HG02610 (cell line): ENCODE measurements at regions not wholly inside any gene's neighbourhood (a gene's known extent, or its start where the extent isn't known, plus 50 kb on each side); places are given as distances from the start of the nearest gene placed in this dataset.

Experiments
- ATAC-seq: cut with Tn5 transposase; IDR thresholded peaks from one replicate; pipeline ENCODE4 v1.9.1; 2021; ENCODE audit warnings: mild to moderate bottlenecking, moderate library complexity; ENCODE audit not compliant: unreplicated experiment

- ATAC-seq: no peak
Observed at GRCh38 chr3:46114323-46114988, 87.2 kb upstream of the XCR1 start.

GRCh38 chr3:46113608-46114007 is 86.3 kb upstream of the XCR1 start:
- no peak for ATAC-seq

GRCh38 chr3:46112984-46113383 is 85.7 kb upstream of the XCR1 start:
- no peak for ATAC-seq

- ATAC-seq: no peak
Observed at GRCh38 chr3:46112296-46112695, 85.0 kb upstream of the XCR1 start.

- ATAC-seq: peak; percentile 72
Observed at GRCh38 chr3:46110701-46111493, 83.6 kb upstream of the XCR1 start.

- ATAC-seq: no peak
Observed at GRCh38 chr3:46107682-46108081, 80.4 kb upstream of the XCR1 start.

- ATAC-seq: no peak
Observed at GRCh38 chr3:46105306-46105919, 78.1 kb upstream of the XCR1 start.

DNA sequence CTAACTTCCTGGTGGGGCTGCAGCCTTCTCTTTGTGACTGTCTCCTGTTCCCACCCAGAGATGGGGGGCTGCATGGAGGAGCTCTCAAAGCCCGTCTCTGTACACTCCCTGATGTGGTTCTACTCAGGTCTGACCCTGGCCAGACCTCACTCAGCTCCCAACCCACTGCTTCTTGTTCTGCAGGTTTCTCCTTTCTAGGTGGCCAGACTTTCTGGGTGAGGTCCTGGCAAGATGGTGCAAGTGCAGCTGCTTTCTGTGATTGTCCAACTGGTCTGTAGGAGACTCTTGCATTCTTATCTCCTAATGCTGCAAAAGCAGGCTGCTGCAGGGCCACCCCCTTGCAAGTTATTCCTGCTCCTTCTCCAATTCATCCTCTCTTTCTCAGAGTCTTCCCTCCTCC is 77.4 kb upstream of the XCR1 start:
- no peak for ATAC-seq

- no peak for ATAC-seq
Observed at GRCh38 chr3:46102780-46103130, 75.5 kb upstream of the XCR1 start.

DNA sequence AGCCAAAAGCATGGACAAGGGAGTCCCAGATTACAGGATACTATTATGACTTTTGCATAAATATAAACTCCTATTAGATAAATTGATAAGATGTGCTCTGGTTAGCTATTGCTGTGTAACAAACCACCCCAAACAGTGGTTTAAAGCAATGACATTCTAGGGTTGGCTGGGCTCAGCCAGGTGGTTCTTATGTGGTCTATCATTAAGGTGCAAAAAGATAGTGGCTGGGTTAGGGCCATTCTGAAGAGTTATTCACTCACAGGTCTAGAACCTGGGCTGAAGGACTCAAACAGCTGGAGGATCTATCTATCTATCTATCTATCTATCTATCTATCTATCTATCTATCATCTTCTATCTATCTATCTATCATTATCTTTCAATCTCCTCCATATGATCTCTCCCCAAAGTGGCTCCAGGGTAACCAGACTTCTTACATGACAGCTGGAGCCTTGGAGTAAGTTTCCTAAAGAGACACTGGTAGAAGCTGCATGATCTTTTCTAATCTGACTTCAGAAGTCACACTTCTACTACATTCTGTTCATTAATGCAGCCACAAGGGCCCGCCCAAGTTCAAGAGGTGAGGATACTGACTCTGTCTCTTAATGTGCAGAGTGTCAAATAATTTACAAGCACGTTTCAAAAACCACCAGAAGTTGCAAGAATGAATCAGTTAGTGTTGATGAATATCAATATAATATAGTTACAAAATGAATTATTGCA is 74.9 kb upstream of the XCR1 start:
- ATAC-seq: no peak

GRCh38 chr3:46100812-46101211 is 73.5 kb upstream of the XCR1 start:
- no peak for ATAC-seq

- peak; percentile 64 for ATAC-seq
Observed at GRCh38 chr3:46098319-46098761, 71.1 kb upstream of the XCR1 start.

DNA sequence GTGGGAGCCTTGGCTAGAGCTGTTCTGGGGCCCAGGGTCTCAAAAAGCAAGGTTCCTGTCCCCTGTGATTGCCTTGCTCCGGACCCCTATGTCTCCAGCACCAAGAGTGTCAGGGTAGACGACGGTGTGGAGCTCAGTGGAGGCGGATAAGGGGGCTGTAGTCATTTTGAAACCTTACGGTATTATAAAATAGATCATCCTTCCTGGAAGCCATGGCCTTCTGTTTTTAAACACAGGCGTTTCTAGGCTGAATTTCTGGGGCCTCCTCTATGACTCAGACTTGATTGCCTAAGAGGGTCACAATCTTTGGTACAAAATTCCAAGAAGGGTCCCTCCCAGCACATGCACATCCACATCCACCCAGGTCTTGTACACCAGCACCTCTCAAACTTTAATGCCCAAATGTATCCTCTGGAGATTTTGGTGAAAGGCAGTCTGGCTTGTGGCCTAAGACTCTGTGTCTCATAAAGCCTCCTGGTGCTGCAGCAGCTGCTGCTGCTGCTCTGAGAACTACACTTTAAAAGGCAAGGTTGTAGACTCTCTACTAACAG is 70.5 kb upstream of the XCR1 start:
- ATAC-seq: peak; percentile 20

DNA sequence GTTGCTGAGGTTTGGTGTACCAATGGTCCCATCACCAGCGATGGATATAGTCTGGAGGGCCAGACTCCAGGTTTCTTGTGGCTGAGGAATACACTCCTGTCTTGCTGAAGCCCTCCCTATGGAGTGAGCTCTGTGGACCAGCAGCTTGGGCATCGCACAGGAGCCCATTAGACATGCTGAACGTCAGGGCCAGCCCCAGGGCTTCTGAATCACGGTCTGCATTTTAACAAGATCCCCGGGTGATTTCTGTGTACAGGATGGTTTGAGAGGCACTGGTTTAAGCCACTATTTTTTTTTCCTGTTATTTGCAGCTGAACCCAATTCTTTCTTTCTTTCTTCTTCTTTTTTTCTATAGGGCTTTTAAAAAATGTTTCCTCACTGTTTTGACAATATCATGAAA is 69.5 kb upstream of the XCR1 start:
- ATAC-seq: no peak

- ATAC-seq: no peak
Observed at GRCh38 chr3:46096336-46096735, 69.1 kb upstream of the XCR1 start.

GRCh38 chr3:46095307-46095706 is 68.0 kb upstream of the XCR1 start:
- ATAC-seq: peak; percentile 79

DNA sequence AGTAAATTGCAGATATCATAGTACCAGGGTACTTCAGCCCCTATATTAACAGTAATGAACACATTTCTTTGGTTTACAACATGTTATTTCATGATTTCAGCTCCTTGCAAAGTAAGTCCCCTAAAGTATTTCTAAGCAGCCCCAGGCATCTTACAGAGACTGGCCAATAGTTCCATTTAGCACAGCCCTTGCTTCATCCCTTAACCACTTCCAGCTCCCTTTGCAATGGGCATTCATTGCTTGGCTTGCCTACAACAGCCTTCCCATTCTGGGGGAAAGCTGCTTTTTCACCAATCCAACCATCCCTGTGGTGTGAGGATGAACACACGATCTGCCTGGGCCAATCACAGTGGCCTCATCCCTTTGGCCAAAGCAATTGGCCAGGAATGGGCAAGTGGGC is 67.2 kb upstream of the XCR1 start:
- no peak for ATAC-seq

GRCh38 chr3:46093966-46094365 is 66.7 kb upstream of the XCR1 start:
- ATAC-seq: no peak

GRCh38 chr3:46093327-46093942 is 66.2 kb upstream of the XCR1 start:
- ATAC-seq: no peak

GRCh38 chr3:46092702-46093080 is 65.4 kb upstream of the XCR1 start:
- ATAC-seq: no peak
